SK-N-SH (cell line): ENCODE measurements at regions not wholly inside any gene's neighbourhood (a gene's known extent, or its start where the extent isn't known, plus 50 kb on each side); places are given as distances from the start of the nearest gene placed in this dataset.
A peak's percentile ranks its signal among the peaks of the same experiment; 100 is the strongest.

Experiments
- CTCF ChIA-PET: fragments of 300-600, 350-600 bp; formaldehyde crosslinking; extraction: SDS; loops from one replicate; lab custom pipeline; 2021; lab: Yijun Ruan, JAX
- POLR2A ChIA-PET: fragments of 350-600 bp; sonication (Branson Sonifier 250); formaldehyde crosslinking; extraction: SDS; loops from one replicate; lab custom pipeline; 2020; ENCODE audit warnings: antibody characterized with exemption, inconsistent platforms; lab: Yijun Ruan, JAX
- DNase-seq: peaks from one replicate; pipeline ENCODE4 v3.0.0; 2012
- H2AFZ ChIP-seq: fragments of 200-600 bp; sonication (generic); 2 replicates; pipeline ENCODE4 v1.8.1; 2016; ENCODE audit warnings: antibody characterized with exemption, mild to moderate bottlenecking, low read depth
- H3F3A ChIP-seq: fragments of 200-600 bp; sonication (generic); replicated peaks from 2 replicates; pipeline ENCODE3; 2016; ENCODE audit warnings: antibody characterized with exemption, mild to moderate bottlenecking; ENCODE audit not compliant: insufficient read depth
- H3K27ac ChIP-seq, 2 experiments: fragments of 200-500 bp in 1 of 2; fragments of 200-600 bp in 1 of 2; sonication (Bioruptor generic) in 1 of 2; sonication (generic), shearing (Covaris generic) in 1 of 2; 2 replicates each; pipeline versions ENCODE4 v1.5.1 to v1.6.1; 2014 to 2016; ENCODE audit warnings: low read depth in 2 of 2, inconsistent platforms in 1 of 2, low read length in 1 of 2, mild to moderate bottlenecking in 1 of 2, mixed read lengths in 1 of 2
- H3K27me3 ChIP-seq: fragments of 200-600 bp; sonication (generic), shearing (Covaris generic); 2 replicates; pipeline ENCODE4 v1.6.1; 2016; ENCODE audit warnings: mixed run types; ENCODE audit not compliant: insufficient read depth
- H3K36me3 ChIP-seq, 2 experiments: fragments of 200-500 bp in 1 of 2; fragments of 200-600 bp in 1 of 2; sonication (Bioruptor generic) in 1 of 2; sonication (generic) in 1 of 2; replicated peaks in 1 of 2; 2 replicates each; pipeline versions ENCODE3 to v1.5.1; 2014 to 2016; ENCODE audit warnings: low read length in 1 of 2, mild to moderate bottlenecking in 1 of 2; ENCODE audit not compliant: insufficient read depth in 2 of 2, control insufficient read depth in 1 of 2
- H3K4me1 ChIP-seq, 2 experiments: fragments of 200-500 bp in 1 of 2; fragments of 200-600 bp in 1 of 2; sonication (Bioruptor generic) in 1 of 2; sonication (generic), shearing (Covaris generic) in 1 of 2; 2 replicates each; pipeline versions ENCODE4 v1.5.1 to v1.6.1; 2014 to 2016; ENCODE audit warnings: low read depth in 1 of 2, low read length in 1 of 2, mixed run types in 1 of 2; ENCODE audit not compliant: insufficient read depth in 2 of 2, control insufficient read depth in 1 of 2
- H3K4me2 ChIP-seq: fragments of 200-600 bp; sonication (generic), shearing (Covaris generic); 2 replicates; pipeline ENCODE4 v1.6.1; 2017; ENCODE audit warnings: mixed run types
- H3K4me3 ChIP-seq, 2 experiments: fragments of 200-500 bp in 1 of 2; fragments of 200-600 bp in 1 of 2; sonication (Bioruptor generic) in 1 of 2; sonication (generic), shearing (Covaris generic) in 1 of 2; 2 replicates each; pipeline versions ENCODE4 v1.5.1 to v1.8.1; 2014 to 2016; ENCODE audit warnings: low read depth in 2 of 2, inconsistent platforms in 1 of 2, low read length in 1 of 2, mild to moderate bottlenecking in 1 of 2, mixed read lengths in 1 of 2, moderate library complexity in 1 of 2
- H3K79me2 ChIP-seq: fragments of 200-600 bp; sonication (generic); 2 replicates; pipeline ENCODE4 v1.8.1; 2017; ENCODE audit warnings: mild to moderate bottlenecking; ENCODE audit not compliant: insufficient read depth
- H3K9ac ChIP-seq: fragments of 200-600 bp; sonication (generic); 2 replicates; pipeline ENCODE4 v1.6.1; 2017; ENCODE audit warnings: mixed run types
- H3K9me2 ChIP-seq: fragments of 200-600 bp; sonication (generic); 2 replicates; pipeline ENCODE4 v1.6.1; 2017; ENCODE audit warnings: mixed run types
- H3K9me3 ChIP-seq: fragments of 200-600 bp; sonication (generic); 2 replicates; pipeline ENCODE4 v1.6.1; 2017; ENCODE audit warnings: mixed run types, mild to moderate bottlenecking, moderate library complexity
- H4K20me1 ChIP-seq: fragments of 200-600 bp; sonication (generic); 2 replicates; pipeline ENCODE4 v1.6.1; 2017; ENCODE audit warnings: mild to moderate bottlenecking, mixed run types; ENCODE audit not compliant: insufficient read depth
- FOSL2 ChIP-seq: IDR thresholded peaks from 2 replicates; pipeline ENCODE4 v1.4.0; 2012; ENCODE audit warnings: low read depth, mild to moderate bottlenecking, moderate library complexity, borderline replicate concordance
- FOXJ3 ChIP-seq: sonication (generic); formaldehyde crosslinking; IDR thresholded peaks from 2 replicates; pipeline ENCODE4 v1.5.1; 2020; ENCODE audit warnings: mild to moderate bottlenecking, missing genetic modification reagents
- GABPA ChIP-seq: IDR thresholded peaks from 2 replicates; pipeline ENCODE4 v1.4.0; 2012; ENCODE audit warnings: low read depth, mild to moderate bottlenecking
- GATA2 ChIP-seq: sonication (generic); formaldehyde crosslinking; IDR thresholded peaks from 2 replicates; pipeline ENCODE4 v1.5.0; 2020; ENCODE audit warnings: mild to moderate bottlenecking, missing genetic modification reagents
- MEF2A ChIP-seq: IDR thresholded peaks from 2 replicates; pipeline ENCODE4 v1.4.0; 2012; ENCODE audit warnings: low read depth, borderline replicate concordance
- RCOR1 ChIP-seq: fragments of 150-350 bp; IDR thresholded peaks from 2 replicates; pipeline ENCODE4 v1.6.1; 2017; ENCODE audit warnings: antibody characterized with exemption, low read length
- RXRA ChIP-seq: IDR thresholded peaks from 2 replicates; pipeline ENCODE4 v1.4.0; 2012; ENCODE audit warnings: low read depth, mild to moderate bottlenecking, borderline replicate concordance
- SIN3A ChIP-seq: IDR thresholded peaks from 2 replicates; pipeline ENCODE4 v1.6.1; 2012; ENCODE audit warnings: low read depth, mild to moderate bottlenecking, low read length, moderate library complexity, borderline replicate concordance
- SMC3 ChIP-seq: IDR thresholded peaks from 2 replicates; pipeline ENCODE4 v1.6.1; 2012; ENCODE audit warnings: low read depth, low read length, improper control_type of control experiment
- TEAD4 ChIP-seq: IDR thresholded peaks from 2 replicates; pipeline ENCODE4 v1.4.0; 2012; ENCODE audit warnings: mild to moderate bottlenecking, borderline replicate concordance; ENCODE audit not compliant: insufficient read depth
- WGBS: methylation state at CpG from one replicate; pipeline ENCODE4 v1.1.6; 2017; ENCODE audit warnings: low lambda C conversion rate; 5-methylcytosine and 5-hydroxymethylcytosine counted together
- TF ChIP-seq, protein P1 (sequence below): IDR thresholded peaks from 2 replicates; pipeline ENCODE4; 2012
- TF ChIP-seq, protein P2 (sequence below): fragments of 150-350 bp; IDR thresholded peaks from 2 replicates; pipeline ENCODE4 v1.6.1; 2016; ENCODE audit warnings: mild to moderate bottlenecking, low read depth, low read length

DNA sequence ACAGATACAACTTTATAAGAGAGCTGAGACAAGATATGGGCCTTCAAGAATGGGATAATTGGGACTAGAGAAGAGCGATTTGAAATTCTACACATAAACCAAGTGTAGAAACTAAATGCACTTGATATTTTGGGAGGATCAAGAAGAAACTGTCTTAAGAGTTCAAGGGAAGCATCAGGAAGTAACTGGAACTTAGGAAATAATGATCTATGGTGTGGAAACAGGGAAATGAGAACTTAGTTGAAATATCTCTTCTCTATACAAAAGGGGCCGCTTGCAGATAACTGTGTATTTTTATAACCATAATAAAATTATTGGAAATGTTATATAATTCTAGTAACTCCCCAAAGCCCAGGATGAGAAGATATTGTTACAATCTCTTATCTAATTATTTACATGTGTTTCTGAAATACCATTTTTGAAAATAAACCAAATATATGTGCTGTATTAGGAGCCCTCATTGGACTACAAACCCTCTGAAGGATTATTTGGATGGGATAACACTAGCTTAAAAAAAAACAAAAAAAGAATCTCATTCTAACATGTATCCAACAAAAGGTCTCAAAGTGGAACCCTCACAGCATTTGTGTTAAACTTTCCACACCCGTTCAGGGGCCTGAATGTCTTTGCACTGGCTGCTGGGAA lies 84.7 kb upstream of the FLRT2 start:
- Histone ChIP-seq H3K9me2 (no peaks in the 10 kb centered on the region), H3K4me1 (peaks cover 0 to 5% of the 10 kb centered on the region in 2 experiments; a peak in 2 of 4 replicates), H3K9me3 (no peaks in the 10 kb centered on the region), H3K4me2 (no peak overlapping the region), H2AFZ (no peak overlapping the region), H3K36me3 (no peaks in the 10 kb centered on the region), H3K79me2 (no peaks in the 10 kb centered on the region), H3K9ac (no peak overlapping the region), H3K27me3 (no peaks in the 10 kb centered on the region), H4K20me1 (no peaks in the 10 kb centered on the region), H3K27ac (peak overlapping the region; percentile 22 to 69; a peak in 2 of 4 replicates), H3F3A (peaks cover 11% of the 10 kb centered on the region), H3K4me3 (no peak overlapping the region)
- 69% methylated on average over 3 of the region's 3 CpGs for WGBS
- ChIA-PET POLR2A (no interaction called here), CTCF (no interaction called here)
- no peak for DNase-seq
- TF ChIP-seq, protein P1, sequence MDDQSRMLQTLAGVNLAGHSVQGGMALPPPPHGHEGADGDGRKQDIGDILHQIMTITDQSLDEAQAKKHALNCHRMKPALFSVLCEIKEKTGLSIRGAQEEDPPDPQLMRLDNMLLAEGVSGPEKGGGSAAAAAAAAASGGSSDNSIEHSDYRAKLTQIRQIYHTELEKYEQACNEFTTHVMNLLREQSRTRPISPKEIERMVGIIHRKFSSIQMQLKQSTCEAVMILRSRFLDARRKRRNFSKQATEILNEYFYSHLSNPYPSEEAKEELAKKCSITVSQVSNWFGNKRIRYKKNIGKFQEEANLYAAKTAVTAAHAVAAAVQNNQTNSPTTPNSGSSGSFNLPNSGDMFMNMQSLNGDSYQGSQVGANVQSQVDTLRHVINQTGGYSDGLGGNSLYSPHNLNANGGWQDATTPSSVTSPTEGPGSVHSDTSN: no peak
- TF ChIP-seq MEF2A: no peak
- no peak for TF ChIP-seq SMC3
- no peak for TF ChIP-seq GATA2 (CRISPR knock-in tag)
- TF ChIP-seq FOSL2: no peak
- no peak for TF ChIP-seq RCOR1
- TF ChIP-seq SIN3A: no peak

DNA sequence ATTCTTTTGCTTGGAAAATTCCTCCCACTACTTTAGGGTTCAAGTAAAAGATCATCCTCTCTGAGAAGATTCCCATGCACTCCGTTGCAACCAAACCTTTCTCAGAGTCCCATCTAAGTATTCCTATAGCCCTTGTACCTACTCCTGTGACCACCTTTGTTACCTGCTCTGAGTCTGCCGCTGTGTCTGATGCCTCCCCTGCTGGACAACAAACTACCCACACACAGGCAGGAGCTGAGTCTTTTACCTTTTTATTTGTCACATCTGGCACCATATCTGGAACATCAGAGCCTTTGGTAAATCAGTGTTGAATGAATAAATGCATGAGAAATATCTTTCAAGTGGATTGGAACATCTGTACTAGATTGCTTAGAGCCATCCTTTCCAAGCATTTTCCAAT lies 82.1 kb upstream of the FLRT2 start:
- WGBS: 48% methylated on average over 2 of the region's 2 CpGs
- Histone ChIP-seq H3K9ac (no peak overlapping the region), H3K27me3 (no peaks in the 10 kb centered on the region), H3K36me3 (no peaks in the 10 kb centered on the region), H2AFZ (no peak overlapping the region), H3K4me1 (no peaks in the 10 kb centered on the region; a peak in 1 of 4 replicates), H3K9me3 (no peaks in the 10 kb centered on the region), H3K79me2 (no peaks in the 10 kb centered on the region), H3K4me2 (no peak overlapping the region), H3F3A (peaks cover 3% of the 10 kb centered on the region), H3K4me3 (no peak overlapping the region)
- POLR2A ChIA-PET: no interaction called here
- DNase-seq: no peak
- CTCF ChIA-PET: interaction anchor here (1.1 kb wide), 1 partner anchor 25 kb away, joined by 3 read pairs; no protein-coding TSS in a partner anchor
- TF ChIP-seq, protein P2, sequence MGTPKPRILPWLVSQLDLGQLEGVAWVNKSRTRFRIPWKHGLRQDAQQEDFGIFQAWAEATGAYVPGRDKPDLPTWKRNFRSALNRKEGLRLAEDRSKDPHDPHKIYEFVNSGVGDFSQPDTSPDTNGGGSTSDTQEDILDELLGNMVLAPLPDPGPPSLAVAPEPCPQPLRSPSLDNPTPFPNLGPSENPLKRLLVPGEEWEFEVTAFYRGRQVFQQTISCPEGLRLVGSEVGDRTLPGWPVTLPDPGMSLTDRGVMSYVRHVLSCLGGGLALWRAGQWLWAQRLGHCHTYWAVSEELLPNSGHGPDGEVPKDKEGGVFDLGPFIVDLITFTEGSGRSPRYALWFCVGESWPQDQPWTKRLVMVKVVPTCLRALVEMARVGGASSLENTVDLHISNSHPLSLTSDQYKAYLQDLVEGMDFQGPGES: no peak
- TF ChIP-seq TEAD4 (no peak), GABPA (no peak), RXRA (no peak), FOXJ3 (CRISPR knock-in tag) (no peak)
- TF ChIP-seq, protein P1: no peak
- TF ChIP-seq, all 33 proteins: peak for 0
- Histone ChIP-seq H4K20me1 (no peaks in the 10 kb centered on the region), H3K27ac (no peak overlapping the region), H3K9me2 (no peaks in the 10 kb centered on the region)
